ENCODE measurements at regions not wholly inside any gene's neighbourhood (a gene's known extent, or its start where the extent isn't known, plus 50 kb on each side); places are given as distances from the start of the nearest gene placed in this dataset.

GRCh38 chr14:61186341-61187195 lies 94.6 kb downstream of the TMEM30B start:
- Histone ChIP-seq H3K27me3 (peaks cover 5% of the 10 kb centered on the region), H3K27ac (no peak overlapping the region), H3K4me3 (no peak overlapping the region), H3K79me2 (no peaks in the 10 kb centered on the region), H3K36me3 (replicated peaks; ENCODE audit: insufficient read depth, low read depth) (no peaks in the 10 kb centered on the region), H3K9me2 (replicated peaks; ENCODE audit: insufficient read depth) (no peaks in the 10 kb centered on the region), H3K4me1 (ENCODE audit: insufficient read depth) (peaks cover 4% of the 10 kb centered on the region), H3K9me3 (ENCODE audit: low read depth) (no peaks in the 10 kb centered on the region), H4K20me1 (ENCODE audit: insufficient read depth, poor library complexity, severe bottlenecking) (no peaks in the 10 kb centered on the region), H2AFZ (no peak overlapping the region), H3K4me2 (no peak overlapping the region)
- 82% methylated on average over 7 of the region's 7 CpGs for WGBS (ENCODE audit: low lambda C conversion rate, missing lambda C conversion rate)
- no peak for DNase-seq (ENCODE audit: low spot score)
- TF ChIP-seq EZH2phosphoT487 (IDR thresholded peaks at IDR 0.05; ENCODE audit: low read depth, severe bottlenecking, unreplicated experiment) (no peak), CTCF (IDR thresholded peaks at IDR 0.05; ENCODE audit: poor library complexity) (no peak), EZH2 (IDR thresholded peaks at IDR 0.05; ENCODE audit: borderline replicate concordance) (no peak)

- H4K20me1 ChIP-seq (ENCODE audit: insufficient read depth, poor library complexity, severe bottlenecking) = no peaks in the 10 kb centered on the region
- no peak overlapping the region for H2AFZ ChIP-seq
- H3K4me3 ChIP-seq = no peak overlapping the region
- H3K4me2 ChIP-seq = no peak overlapping the region
- H3K9me3 ChIP-seq (ENCODE audit: low read depth) = no peaks in the 10 kb centered on the region
- no peak for DNase-seq (ENCODE audit: low spot score)
- H3K79me2 ChIP-seq = no peaks in the 10 kb centered on the region
- peaks cover 4% of the 10 kb centered on the region for H3K4me1 ChIP-seq (ENCODE audit: insufficient read depth)
- 48% methylated on average over 2 of the region's 2 CpGs for WGBS (ENCODE audit: low lambda C conversion rate, missing lambda C conversion rate)
- TF ChIP-seq EZH2 (IDR thresholded peaks at IDR 0.05; ENCODE audit: borderline replicate concordance) (no peak), EZH2phosphoT487 (IDR thresholded peaks at IDR 0.05; ENCODE audit: low read depth, severe bottlenecking, unreplicated experiment) (no peak), CTCF (IDR thresholded peaks at IDR 0.05; ENCODE audit: poor library complexity) (no peak)
- H3K27ac ChIP-seq = no peak overlapping the region
- no peaks in the 10 kb centered on the region for H3K9me2 ChIP-seq (replicated peaks; ENCODE audit: insufficient read depth)
- no peaks in the 10 kb centered on the region for H3K36me3 ChIP-seq (replicated peaks; ENCODE audit: insufficient read depth, low read depth)
- peaks cover 5% of the 10 kb centered on the region for H3K27me3 ChIP-seq
Observed at GRCh38 chr14:61185534-61185933, 95.6 kb downstream of the TMEM30B start.

DNA sequence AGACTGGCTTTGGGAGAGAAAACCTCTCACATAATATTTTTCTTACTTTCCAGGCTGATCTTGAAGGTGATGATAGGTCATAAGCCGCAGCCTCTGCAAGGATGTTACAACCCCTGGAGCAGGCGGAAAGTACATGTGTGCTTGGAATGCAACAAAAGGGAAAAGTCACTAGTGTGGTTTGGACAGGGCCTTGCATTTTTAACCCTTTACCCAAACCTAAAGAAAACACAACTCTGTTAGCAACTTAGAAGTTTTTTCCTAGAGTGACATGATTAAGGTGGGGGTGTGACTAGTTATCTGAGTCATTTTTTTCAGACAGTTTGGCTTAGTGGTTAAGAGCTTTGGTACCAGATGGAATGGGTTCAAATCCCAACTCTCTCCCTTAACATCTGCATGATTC lies 97.0 kb downstream of the TMEM30B start:
- H3K4me1 ChIP-seq (ENCODE audit: insufficient read depth) = peaks cover 4% of the 10 kb centered on the region
- H3K27me3 ChIP-seq = no peaks in the 10 kb centered on the region
- no peak overlapping the region for H3K4me3 ChIP-seq
- DNase-seq (ENCODE audit: low spot score) = no peak
- TF ChIP-seq EZH2phosphoT487 (IDR thresholded peaks at IDR 0.05; ENCODE audit: low read depth, severe bottlenecking, unreplicated experiment) (no peak), CTCF (IDR thresholded peaks at IDR 0.05; ENCODE audit: poor library complexity) (no peak), EZH2 (IDR thresholded peaks at IDR 0.05; ENCODE audit: borderline replicate concordance) (no peak)
- H3K79me2 ChIP-seq = no peaks in the 10 kb centered on the region
- no peak overlapping the region for H2AFZ ChIP-seq
- 51% methylated on average over 2 of the region's 2 CpGs for WGBS (ENCODE audit: low lambda C conversion rate, missing lambda C conversion rate)
- no peak overlapping the region for H3K4me2 ChIP-seq
- H4K20me1 ChIP-seq (ENCODE audit: insufficient read depth, poor library complexity, severe bottlenecking) = no peaks in the 10 kb centered on the region
- no peaks in the 10 kb centered on the region for H3K9me2 ChIP-seq (replicated peaks; ENCODE audit: insufficient read depth)
- no peak overlapping the region for H3K27ac ChIP-seq
- H3K36me3 ChIP-seq (replicated peaks; ENCODE audit: insufficient read depth, low read depth) = no peaks in the 10 kb centered on the region
- no peaks in the 10 kb centered on the region for H3K9me3 ChIP-seq (ENCODE audit: low read depth)

Data from hepatocyte (in vitro differentiated cells).